ENCODE measurements at regions not wholly inside any gene's neighbourhood (a gene's known extent, or its start where the extent isn't known, plus 50 kb on each side); places are given as distances from the start of the nearest gene placed in this dataset.

- WGBS, 2 donors, result 60 to 81% methylated on average over 1 of the region's 1 CpG
- Histone ChIP-seq H3K27ac (peak overlapping the region in 3 of 4 donors; percentile 43 to 60 (median 50)), H3K27me3 (no peaks in the 10 kb centered on the region), H3K36me3 (no peaks in the 10 kb centered on the region), H3K4me3 (no peak overlapping the region), H3K4me1 (no peaks in the 10 kb centered on the region), H3K9me3 (no peaks in the 10 kb centered on the region)
- intact Hi-C loops (cut with DNase I), result no loop called here
- TF ChIP-seq POLR2AphosphoS5 (IDR thresholded peaks at IDR 0.05), result peak in 1 of 4 donors; percentile 15
- TF ChIP-seq EP300 (IDR thresholded peaks at IDR 0.05), result no peak
- no peak for DNase-seq
Measured at GRCh38 chr2:144606466-144607095, 86.7 kb upstream of the ZEB2 start.

- Histone ChIP-seq H3K4me1 (no peaks in the 10 kb centered on the region), H3K4me3 (no peak overlapping the region), H3K27me3 (no peaks in the 10 kb centered on the region), H3K27ac (peak overlapping the region in 1 of 4 donors; percentile 7), H3K9me3 (no peaks in the 10 kb centered on the region), H3K36me3 (no peaks in the 10 kb centered on the region)
- TF ChIP-seq POLR2A (IDR thresholded peaks at IDR 0.05) (no peak), EP300 (IDR thresholded peaks at IDR 0.05) (no peak), POLR2AphosphoS5 (IDR thresholded peaks at IDR 0.05) (no peak), CTCF (IDR thresholded peaks at IDR 0.05) (no peak)
- WGBS, 2 donors, result 72 to 77% methylated on average over 7 of the region's 7 CpGs
- DNase-seq, result no peak
- intact Hi-C loops (cut with DNase I), result no loop called here
Measured at GRCh38 chr2:144605231-144605840, 85.4 kb upstream of the ZEB2 start.

DNA sequence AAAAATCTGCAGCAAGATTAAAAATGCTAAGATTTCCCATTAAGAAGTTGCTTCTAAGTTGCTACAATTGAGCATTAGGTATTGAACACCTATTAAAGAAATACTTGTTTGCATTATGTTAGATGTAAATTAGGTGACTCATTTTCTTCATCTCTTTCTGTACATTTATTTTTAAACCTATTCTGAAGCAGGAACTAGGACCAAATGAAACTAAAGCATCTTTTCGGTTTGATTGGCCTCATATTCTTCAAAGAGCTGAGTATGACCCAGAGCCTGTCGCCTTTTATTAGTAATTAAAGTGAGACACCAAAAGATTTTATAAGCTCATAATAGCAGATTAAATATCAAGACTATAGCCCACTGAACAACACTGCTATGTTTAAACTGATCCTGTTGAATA lies 83.4 kb upstream of the ZEB2 start:
- intact Hi-C loops (cut with DNase I), result no loop called here
- H3K27ac ChIP-seq, result no peak overlapping the region
- DNase-seq, result no peak
- no peaks in the 10 kb centered on the region for H3K36me3 ChIP-seq
- no peak for TF ChIP-seq EP300 (IDR thresholded peaks at IDR 0.05)
- TF ChIP-seq POLR2AphosphoS5 (IDR thresholded peaks at IDR 0.05), result no peak
- TF ChIP-seq CTCF (IDR thresholded peaks at IDR 0.05), result no peak
- TF ChIP-seq POLR2A (IDR thresholded peaks at IDR 0.05), result no peak
- no peaks in the 10 kb centered on the region for H3K27me3 ChIP-seq
- no peak overlapping the region for H3K4me3 ChIP-seq
- WGBS, 2 donors, result 75 to 79% methylated on average over 2 of the region's 2 CpGs
- no peaks in the 10 kb centered on the region for H3K4me1 ChIP-seq
- H3K9me3 ChIP-seq, result no peaks in the 10 kb centered on the region

DNA sequence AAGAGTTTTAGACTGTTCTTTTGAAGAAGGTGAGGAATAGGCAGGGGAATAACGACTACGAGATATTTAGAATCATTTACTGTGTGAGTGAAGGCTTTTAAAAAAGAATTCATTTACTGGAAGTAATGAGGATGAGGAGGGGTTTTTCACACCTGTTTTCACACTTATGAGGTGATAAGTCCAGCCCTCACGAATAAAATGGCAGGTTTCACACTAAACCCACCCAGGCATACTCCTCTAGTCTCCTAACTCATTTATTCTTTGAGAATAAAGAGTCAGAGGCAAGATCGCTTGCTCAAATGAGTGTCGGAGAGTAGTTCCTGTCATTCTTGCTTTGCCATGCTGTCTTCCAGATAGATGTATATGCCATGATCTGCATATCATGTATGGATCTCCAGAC lies 79.0 kb upstream of the ZEB2 start:
- intact Hi-C loops (cut with DNase I), result no loop called here

More for the DNA sequence above, 79.0 kb upstream of the ZEB2 start:
- H3K36me3 ChIP-seq, result no peaks in the 10 kb centered on the region
- DNase-seq, result no peak
- no peaks in the 10 kb centered on the region for H3K9me3 ChIP-seq
- no peak overlapping the region for H3K4me3 ChIP-seq
- H3K4me1 ChIP-seq, result peaks cover 0 to 8% (median 0%) of the 10 kb centered on the region in 4 donors
- no peak for TF ChIP-seq POLR2AphosphoS5 (IDR thresholded peaks at IDR 0.05)
- TF ChIP-seq EP300 (IDR thresholded peaks at IDR 0.05), result no peak
- TF ChIP-seq CTCF (IDR thresholded peaks at IDR 0.05), result no peak
- TF ChIP-seq POLR2A (IDR thresholded peaks at IDR 0.05), result no peak
- no peaks in the 10 kb centered on the region for H3K27me3 ChIP-seq
- WGBS, 2 donors, result 57 to 71% methylated on average over 5 of the region's 5 CpGs
- no peak overlapping the region for H3K27ac ChIP-seq

All from sigmoid colon (tissue), 6 donors.